GM21381 (cell line): ENCODE measurements at regions not wholly inside any gene's neighbourhood (a gene's known extent, or its start where the extent isn't known, plus 50 kb on each side); places are given as distances from the start of the nearest gene placed in this dataset.
"Not testable (repeated sequence)": the region's sequence is repeated elsewhere in the genome, so short reads cannot be mapped to it uniquely, and the experiment has no call there.

Experiments
- ATAC-seq: cut with Tn5 transposase; IDR thresholded peaks from one replicate; pipeline ENCODE4 v1.9.1; 2021; ENCODE audit warnings: mild to moderate bottlenecking, moderate library complexity; ENCODE audit not compliant: unreplicated experiment

DNA sequence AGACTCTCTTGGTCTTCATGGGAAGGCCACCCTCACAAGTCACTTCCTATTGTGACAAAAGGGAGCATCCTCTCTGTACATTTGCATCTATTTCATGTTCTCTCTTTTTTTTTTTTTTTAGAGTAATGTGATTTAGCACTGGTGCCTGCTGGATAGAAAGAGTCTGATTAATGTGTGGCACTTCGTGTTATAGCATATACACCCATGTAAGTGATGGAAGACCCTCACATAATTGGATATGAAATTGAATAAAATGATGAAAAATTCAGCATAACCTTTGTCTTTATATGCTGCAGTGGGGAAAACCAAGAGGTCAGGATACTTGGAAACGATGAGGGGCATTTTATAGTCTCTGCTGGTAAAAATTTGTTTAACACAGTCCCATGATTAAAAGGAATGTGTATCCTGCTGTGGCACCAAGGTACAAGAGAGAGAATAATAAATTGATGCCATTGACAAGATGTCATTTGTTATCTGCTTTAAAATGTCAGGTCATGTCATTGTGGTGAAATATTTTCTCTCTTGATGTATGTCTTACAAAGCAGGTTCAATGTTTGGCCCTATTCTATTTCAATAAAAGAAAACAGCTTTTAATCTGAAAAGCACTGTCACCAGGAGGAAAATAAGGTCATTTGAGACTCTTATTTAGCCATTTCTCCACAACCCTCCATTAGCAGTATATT is 1115.4 kb downstream of the STPG2 start:
- no peak for ATAC-seq

DNA sequence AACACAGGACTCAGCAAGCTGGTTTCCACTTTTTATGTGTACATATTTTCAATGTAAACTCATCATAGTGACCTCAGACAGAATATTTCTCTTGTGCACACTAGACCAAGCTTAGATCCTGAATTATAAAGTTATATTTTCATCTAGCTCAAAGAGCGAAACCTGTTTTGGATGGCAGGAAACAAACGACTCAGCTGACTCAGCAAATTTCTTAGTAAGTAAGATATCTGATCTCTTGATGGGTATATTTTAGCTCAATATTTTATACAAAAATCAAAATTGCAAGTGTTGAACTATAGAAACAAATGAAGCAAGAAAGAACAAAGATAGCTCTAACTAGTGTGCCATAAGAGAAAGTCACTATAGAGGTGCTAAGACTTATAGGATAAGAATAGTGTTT is 1114.5 kb downstream of the STPG2 start:
- no peak for ATAC-seq

DNA sequence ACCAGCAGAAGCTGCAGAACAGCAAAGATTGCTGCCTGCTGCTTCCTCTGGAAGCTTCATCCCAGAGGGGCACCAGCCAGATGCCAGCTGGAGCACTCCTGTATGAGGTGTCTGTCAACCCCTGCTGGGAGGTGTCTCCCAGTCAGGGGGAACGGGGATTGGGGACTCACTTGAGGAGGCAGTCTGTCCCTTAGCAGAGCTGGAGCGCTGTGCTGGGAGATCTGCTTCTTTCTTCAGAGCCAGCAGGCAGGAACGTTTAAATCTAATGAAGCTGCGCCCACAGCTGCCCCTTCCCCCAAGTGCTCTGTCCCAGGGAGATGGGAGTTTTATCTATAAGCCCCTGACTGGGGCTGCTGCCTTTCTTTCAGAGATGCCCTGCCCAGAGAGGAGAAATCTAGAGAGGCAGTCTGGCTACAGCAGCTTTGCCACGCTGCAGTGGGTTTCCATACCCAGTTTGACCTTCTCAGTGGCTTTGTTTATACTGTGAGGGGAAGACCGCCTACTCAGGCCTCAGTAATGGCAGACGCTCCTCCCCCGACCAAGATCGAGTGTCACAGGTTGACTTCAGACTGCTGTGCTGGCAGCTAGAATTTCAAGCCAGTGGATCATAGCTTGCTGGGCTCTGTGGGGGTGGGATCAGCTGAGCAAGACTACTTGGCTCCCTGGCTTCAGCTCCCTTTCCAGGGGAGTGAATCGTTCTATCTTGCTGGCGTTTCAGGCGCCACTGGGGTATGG is 1105.7 kb downstream of the STPG2 start:
- ATAC-seq, result not testable (repeated sequence)

DNA sequence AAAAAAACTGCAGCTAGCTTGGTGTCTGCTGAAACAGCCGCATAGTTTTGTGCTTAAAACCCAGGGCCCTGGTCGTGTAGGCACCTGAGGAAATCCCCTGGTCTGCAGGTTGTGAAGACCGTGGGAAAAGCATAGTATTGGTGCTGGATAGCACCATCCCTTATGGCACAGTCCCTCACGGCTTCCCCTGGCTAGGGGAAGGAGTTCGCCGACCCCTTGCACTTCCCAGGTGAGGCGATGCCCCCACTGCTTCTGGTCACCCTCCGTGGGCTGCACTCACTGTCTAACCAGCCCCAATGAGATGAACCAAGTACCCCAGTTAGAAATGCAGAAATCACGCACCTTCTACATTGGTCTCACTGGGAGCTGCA is 1105.1 kb downstream of the STPG2 start:
- no peak for ATAC-seq

DNA sequence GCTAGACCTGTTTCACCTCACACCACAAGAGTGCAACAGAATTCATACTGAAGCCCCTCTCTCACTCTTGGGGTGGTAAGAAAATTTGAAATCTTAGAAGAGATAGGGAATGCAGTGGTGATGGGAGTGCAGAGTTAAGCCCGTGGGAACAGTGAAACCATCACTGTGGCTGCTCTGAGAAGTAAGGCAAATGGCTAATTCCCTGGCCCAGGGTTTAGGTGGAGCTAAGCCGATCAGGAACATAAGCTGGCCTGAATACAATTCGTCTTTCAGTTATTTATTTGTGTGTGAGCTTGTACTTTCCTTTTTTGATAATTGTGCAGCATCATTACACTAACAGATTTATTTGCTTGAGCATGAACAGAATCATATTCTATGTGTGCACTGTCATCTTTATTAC is 1070.6 kb downstream of the STPG2 start:
- ATAC-seq, result no peak

DNA sequence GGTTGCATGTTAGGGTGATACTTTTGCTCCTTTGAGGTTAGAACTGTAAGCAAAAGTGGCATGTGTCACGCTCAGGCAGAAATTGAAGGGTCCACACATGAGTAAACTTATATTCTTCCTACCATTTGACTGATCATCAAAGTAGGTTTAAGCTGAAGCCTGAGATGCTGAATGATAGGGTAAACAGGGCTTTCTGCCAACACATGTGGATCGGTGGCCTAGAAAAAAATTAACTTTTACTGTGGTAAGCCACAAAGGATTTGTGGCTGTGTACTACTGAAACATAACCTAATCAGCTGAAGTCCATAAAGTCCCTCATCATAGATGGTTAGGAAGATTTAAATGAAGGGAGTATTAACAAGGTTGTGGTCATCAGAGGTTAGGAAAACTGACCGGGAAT is 1070.1 kb downstream of the STPG2 start:
- no peak for ATAC-seq

DNA sequence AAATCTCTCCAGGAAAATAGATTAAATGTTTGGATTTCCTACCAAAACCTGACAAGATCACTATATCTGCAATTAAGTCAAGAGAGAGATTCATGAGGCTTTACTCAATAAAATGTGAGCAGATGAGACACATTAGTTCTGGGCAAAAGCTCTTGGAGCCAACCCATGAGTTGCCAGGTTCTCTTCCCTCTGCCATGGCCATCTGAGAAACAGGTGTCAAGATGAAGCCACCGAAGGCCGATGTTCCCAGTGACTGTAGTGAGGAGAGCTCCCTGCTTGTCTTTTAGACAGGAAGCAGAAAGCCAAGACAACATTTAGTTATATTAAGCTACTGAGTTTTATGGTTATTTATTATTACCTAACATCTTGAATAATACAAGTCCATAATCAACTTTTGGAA is 1068.7 kb downstream of the STPG2 start:
- no peak for ATAC-seq

DNA sequence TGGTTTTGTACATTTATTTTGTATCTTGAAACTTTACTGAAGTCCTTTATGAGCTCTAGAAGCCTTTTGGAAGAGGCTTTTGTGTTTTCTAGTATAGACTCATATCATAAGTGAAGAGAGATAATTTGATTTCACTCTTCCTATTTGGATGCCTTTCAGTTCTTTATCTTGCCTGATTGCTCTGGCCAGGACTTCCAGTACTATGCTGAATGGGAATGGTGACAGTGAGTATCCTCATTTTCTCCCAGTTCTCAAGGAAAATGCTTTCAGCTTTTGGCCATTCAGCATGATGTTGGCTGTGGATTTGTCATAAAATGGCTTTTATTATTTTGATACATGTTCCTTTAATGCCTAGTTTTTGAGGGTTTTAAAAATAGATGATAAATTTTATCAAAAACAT is 1061.3 kb downstream of the STPG2 start:
- ATAC-seq, result no peak

DNA sequence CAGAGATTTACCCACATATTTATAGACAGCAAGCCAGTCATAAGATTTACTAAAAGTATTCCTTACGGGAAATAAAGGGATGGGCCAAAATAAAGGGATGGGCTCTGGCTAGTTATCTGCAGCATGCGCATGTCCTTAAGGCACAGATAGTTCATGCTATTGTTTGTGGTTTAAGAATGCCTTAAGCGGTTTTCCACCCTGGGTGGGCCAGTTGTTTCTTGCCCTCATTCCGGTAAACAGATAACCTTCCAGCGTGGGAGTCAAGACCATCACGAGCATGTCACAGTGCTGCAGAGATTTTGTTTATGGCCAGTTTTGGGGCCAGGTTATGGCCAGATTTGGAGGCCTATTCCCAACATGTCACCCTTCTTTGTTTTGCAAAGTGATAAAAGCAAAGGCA is 1046.2 kb downstream of the STPG2 start:
- ATAC-seq, result not testable (repeated sequence)

DNA sequence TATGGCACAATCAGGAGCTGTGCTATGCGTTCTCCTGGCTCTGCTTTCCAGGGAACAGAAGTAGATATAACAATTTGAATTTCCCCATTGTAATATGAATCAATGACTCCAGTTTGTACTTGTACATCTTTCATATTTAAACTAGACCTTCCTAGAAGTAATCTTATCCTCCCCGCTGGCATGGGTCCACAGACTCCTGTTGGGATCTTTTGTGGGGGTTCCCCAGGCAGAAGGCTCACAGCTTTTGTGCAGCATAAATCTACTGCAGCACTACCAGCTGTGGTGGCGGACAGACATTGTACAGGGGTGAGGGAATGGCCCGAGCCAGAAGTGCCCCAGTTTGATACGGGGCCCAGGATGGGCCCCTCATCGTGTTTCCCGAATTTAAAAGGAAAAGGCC is 1042.1 kb downstream of the STPG2 start:
- ATAC-seq, result not testable (repeated sequence)

DNA sequence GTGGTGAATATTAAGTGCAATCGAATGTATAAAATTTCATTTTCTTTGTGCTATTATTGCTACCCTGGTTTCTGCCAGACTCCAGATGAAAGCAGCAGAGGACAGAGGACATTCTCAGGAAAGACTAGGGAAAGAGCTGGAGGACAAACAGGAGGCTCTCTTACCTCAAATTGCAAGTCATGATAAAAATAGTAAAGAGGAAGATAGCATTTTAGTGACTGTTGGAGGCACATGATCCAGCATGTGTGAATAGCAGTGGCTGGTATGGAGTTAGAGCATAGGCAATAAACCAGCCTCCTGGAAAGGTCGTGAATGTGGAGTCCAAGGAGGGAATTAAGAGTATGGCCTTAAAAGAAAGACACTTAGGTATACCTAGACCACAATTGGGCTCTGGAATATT is 1040.0 kb downstream of the STPG2 start:
- no peak for ATAC-seq

DNA sequence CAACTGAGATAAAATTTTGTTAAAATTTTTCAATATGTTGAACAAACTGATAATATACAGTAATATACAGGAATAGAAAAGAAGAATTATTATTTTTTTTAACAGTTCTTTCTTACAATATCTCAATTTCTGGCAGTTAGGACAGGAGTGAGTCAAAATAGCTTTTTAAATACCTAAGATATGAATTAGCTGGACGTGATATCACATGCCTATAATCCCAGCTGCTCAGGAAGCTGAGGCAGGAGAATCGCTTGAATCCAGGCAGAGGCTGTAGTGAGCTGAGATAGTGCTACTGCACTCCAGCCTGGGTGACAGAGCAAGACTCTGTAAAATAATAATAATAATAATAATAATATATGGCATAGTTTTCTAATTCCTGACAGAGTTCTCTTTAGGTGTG is 1039.3 kb downstream of the STPG2 start:
- no peak for ATAC-seq

DNA sequence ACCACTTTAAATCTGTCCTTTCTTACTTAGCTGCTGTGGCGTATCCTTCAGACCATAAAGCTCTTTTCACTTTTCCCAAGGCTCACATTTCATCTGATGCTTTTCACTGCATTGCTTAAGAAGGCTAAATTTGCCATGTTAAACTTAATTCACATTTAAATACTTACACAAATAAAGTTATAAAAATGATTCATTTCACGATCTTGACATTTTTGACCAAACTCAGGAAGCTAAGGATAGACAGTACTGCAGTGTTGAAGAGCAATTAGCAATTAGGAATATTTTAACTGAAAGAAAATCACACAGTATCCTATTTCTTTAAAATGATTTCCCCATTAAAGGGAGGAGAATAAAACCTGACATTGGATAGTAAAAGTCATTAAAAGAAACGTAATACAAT is 1038.6 kb downstream of the STPG2 start:
- ATAC-seq, result no peak

DNA sequence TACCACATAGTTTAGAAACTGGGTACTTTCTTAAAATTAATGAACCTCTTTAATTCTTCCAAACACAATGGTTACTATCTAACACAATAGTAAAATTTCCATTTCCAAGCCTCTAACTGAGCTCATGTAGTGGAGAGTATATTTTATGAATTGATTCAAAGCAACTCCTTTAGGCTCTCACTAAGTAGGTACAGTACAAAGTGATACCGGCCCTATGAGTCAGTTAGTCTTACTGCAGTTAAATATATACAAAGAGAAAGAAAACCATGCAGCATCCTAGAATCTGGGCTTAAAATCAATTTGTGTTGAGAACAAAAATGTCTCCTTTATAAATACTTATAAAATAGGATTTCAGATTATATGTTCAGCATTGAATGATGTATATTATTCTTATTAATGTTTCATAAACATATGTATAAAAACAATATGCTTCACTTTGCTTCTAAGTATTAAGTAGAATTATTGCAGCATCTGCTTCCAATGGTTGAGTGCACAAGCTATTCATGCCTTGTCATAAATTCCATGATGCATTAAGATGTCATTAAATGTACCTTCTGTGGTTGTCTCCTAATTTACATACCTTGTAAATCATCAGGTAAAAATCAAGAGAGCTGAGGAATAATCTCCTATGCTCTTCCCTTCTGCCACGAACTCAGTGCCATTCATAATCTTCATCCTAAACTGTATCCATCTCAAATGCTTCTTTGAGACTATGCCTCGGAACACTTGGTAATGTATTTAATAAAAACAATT is 1037.8 kb downstream of the STPG2 start:
- ATAC-seq, result no peak

DNA sequence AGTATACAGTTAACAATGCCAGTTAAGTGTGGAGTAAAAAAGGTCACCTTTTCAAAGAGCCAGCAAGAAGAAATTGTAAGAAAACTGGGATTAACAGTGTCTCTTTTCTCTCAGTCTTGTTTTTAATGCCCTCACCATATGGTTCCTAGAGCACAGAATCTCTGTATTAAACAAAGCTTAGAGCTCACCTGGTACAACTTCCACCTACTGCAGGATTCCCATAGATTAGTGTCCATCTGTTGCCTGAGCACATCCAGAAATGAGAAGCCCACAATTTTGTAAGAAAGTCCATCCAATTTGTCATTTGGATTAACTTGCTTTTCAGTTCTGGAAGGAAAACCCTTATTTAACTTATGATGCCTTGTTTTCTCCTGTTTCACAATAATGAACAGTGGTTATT is 1037.1 kb downstream of the STPG2 start:
- ATAC-seq, result no peak

DNA sequence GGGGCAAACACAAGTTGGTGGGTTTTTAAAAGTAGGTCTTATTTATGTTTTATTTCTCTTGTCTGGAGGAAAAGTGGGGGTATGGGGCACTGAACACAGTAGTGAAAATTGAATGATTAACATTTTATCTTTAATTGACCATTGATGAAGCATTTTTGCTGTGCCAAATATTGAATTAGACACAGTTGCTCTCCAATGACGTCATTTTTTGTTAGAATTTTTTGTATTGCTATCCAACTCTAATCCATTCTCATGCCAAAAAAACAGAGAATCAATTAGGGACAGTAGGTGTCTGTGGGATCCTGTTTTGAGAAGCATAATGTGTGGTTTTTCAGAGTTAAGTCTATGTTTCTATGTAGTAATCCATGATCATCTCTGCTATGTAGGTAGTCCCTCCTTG is 1032.8 kb downstream of the STPG2 start:
- no peak for ATAC-seq

DNA sequence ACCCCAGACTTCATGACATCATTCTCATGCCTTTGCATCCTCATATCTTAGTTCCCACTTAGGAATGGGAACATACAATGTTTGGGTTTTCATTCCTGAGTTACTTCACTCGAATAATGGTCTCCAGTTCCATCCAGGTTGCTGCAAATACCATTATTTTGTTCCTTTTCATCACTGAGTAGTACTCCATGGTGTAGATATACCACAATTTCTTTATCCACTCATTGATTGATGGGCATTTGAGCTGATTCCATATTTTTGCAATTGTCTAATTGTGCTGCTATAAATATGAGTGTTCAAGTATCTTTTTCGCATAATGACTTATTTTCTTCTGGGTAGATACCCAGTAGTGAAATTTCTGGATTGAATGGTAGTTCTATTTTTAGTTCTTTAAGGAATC is 1026.8 kb downstream of the STPG2 start:
- no peak for ATAC-seq

DNA sequence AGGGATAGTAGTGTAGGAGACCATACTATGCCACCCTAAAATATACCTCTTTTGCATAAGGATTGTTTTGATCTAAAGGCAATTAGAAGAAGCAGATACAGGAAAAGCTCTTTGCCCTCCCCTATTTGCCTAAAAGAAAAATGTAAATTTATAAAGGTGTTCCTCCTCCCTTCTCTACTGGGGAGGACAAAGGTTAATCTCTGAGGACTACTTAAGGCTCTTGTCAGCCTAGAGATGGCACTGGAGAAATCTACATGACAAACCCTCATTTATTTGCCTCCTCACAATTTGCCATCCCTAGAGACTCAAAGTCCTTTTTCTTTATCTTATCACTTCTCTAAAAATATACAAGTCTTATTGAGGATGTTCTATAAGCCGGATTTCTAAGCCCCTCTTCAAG is 1021.8 kb downstream of the STPG2 start:
- no peak for ATAC-seq

DNA sequence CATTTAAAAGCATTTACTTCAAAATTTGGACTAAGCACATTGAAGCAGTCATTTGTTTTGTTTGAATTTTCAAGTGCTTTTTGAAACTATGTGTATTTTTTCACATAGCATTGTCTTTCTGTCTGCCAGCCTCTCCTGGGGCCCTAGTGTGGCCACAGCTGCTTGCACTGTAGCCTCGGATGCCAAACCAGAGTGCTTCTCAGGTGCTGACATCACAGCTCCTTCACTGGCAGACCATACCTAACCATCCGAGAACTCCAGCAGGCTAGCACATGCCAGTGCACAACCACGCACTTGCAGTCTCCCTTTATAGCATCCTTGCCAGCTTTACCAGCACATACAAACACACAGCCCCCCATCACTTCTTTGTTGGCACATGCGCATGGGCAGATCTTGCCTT is 1019.7 kb downstream of the STPG2 start:
- ATAC-seq, result no peak

DNA sequence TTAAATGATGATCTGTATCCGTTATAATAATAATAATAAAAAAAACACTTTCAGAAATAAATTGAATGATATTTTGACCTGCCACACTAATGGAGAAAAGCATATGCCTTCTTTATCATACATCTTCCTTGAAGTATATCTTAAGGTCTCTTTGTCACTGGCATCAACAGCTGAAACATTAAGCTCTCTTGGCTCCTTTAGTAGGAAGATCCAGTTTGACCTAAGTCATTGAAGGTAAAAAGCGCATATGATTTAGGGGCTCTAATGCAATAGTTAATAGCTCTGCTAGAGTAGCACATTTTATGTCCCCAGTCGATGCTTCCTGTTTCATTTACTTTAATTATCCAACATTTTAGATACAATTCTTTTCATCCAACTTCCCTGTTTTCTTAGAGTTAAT is 1010.8 kb downstream of the STPG2 start:
- no peak for ATAC-seq

DNA sequence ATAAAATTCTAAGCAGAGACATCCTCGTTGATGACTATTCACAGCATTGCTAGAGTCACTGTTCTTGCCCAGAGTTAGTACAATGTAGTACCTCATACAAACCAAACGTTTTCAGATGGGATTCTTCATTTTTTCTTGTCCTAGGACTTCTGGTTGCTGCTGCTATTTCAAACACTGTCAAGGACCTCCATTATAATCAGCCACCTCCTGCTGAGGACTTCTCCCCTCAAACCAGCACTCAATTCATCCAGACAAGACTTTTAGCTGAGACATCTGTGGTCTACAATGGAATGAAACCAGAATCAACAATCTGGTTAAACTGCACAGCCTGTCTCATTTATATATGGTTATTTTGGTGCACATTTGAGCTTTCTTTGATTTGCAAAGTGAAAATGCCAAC is 1008.8 kb downstream of the STPG2 start:
- ATAC-seq, result no peak

DNA sequence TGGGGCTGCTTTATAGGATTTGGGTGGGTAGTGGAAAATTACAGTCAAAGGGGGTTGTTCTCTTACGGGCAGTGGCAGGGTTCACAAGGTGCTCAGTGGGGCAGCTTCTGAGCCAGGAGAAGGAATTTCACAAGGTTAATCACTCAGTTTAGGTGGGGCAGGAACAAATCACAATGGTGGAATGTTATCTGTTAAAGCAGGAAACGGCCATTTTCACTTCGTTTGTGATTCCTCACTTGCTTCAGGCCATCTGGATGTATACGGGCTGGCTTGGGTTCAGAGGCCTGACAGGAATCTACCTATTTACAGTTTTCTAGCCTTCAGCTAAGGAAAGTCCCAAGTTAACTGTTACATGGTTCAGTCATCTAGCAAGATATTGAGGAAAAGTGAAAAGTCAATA is 1003.5 kb downstream of the STPG2 start:
- ATAC-seq, result no peak
